ENCODE measurements at regions not wholly inside any gene's neighbourhood (a gene's known extent, or its start where the extent isn't known, plus 50 kb on each side); places are given as distances from the start of the nearest gene placed in this dataset.

DNA sequence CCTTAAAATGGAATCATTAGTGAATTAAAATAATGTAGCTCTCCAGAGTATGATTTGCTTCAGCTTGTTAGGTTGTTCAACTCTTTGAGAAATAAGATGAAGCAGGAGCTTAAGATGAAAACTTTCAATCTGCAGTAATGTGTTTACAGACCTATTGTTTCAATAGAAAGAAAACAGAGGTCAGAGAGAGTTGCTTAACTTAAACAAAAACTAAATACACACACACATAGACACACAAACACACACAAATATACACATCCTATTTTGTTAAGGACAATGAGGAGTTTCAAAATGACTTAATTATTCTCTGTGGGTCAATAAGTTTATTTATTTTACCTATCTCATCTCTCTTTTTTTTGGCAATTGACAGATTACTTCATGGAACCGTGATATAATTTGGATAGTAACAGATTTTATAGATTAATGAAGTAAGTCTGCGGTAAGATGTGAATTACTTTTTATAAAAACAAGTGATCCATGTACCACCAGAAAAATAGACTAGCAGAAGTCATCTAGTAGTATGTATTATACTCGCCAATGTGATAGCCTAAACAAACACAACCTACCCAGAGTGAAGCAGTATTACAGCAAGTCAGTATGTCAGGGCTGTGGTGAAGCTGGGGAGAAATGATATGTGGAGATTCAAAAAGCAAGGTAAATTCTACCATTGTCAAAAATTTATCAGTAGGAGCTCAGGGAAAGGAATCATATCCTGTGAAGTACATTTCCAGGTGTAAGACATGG, 76.7 kb upstream of the DCBLD2 start:
- Histone ChIP-seq H3K27ac (ENCODE audit: low read depth in 2 of 2, low read length in 2 of 2) (no peak overlapping the region), H3K4me3 (ENCODE audit: low read length in 3 of 3) (no peak overlapping the region), H3K4me1 (ENCODE audit: control insufficient read depth in 2 of 3, insufficient read depth in 2 of 3, low read depth in 1 of 3, low read length in 3 of 3) (no peaks in the 10 kb centered on the region), H3K27me3 (ENCODE audit: control insufficient read depth, insufficient read depth, low read length) (no peaks in the 10 kb centered on the region), H3K9me3 (ENCODE audit: control insufficient read depth in 2 of 3, insufficient read depth in 1 of 3, low read length in 3 of 3) (no peaks in the 10 kb centered on the region), H3K9ac (ENCODE audit: low read length in 3 of 3) (no peak overlapping the region), H3K36me3 (ENCODE audit: control insufficient read depth in 2 of 3, insufficient read depth in 3 of 3, low read length in 3 of 3) (no peaks in the 10 kb centered on the region)
- FAIRE-seq (no peak), DNase-seq (no peak)
- TF ChIP-seq, protein P1, sequence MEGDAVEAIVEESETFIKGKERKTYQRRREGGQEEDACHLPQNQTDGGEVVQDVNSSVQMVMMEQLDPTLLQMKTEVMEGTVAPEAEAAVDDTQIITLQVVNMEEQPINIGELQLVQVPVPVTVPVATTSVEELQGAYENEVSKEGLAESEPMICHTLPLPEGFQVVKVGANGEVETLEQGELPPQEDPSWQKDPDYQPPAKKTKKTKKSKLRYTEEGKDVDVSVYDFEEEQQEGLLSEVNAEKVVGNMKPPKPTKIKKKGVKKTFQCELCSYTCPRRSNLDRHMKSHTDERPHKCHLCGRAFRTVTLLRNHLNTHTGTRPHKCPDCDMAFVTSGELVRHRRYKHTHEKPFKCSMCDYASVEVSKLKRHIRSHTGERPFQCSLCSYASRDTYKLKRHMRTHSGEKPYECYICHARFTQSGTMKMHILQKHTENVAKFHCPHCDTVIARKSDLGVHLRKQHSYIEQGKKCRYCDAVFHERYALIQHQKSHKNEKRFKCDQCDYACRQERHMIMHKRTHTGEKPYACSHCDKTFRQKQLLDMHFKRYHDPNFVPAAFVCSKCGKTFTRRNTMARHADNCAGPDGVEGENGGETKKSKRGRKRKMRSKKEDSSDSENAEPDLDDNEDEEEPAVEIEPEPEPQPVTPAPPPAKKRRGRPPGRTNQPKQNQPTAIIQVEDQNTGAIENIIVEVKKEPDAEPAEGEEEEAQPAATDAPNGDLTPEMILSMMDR (IDR thresholded peaks at IDR 0.05; ENCODE audit: borderline replicate concordance, extremely low read depth, insufficient read depth) = no peak
- intact Hi-C loops (cut with DNase I) = no loop called here

DNA sequence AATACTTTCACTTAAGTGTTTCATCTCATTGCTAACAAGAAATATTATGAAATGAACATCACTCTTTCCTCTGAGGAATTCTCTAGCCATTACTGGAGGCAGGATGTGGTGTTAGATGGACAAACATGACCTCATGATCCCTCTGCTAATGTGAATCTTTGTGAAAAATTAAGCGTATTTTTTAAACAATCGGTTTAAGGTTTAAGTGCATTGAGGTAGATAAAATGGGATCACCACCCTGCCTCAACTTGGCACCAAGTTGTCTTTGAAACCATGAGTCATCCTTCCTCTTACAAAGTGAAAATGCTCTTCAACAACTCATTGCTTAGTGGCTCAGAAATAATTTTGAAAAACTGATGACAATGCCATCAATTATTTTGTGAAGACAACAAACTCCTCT, 76.0 kb upstream of the DCBLD2 start:
- TF ChIP-seq, protein P1 (IDR thresholded peaks at IDR 0.05; ENCODE audit: borderline replicate concordance, extremely low read depth, insufficient read depth) = no peak
- H3K27ac ChIP-seq (ENCODE audit: low read depth in 2 of 2, low read length in 2 of 2) = no peak overlapping the region
- no peaks in the 10 kb centered on the region for H3K27me3 ChIP-seq (ENCODE audit: control insufficient read depth, insufficient read depth, low read length)
- intact Hi-C loops (cut with DNase I) = no loop called here
- no peak overlapping the region for H3K4me3 ChIP-seq (ENCODE audit: low read length in 3 of 3)
- DNase-seq (no peak), FAIRE-seq (no peak)
- no peaks in the 10 kb centered on the region for H3K36me3 ChIP-seq (ENCODE audit: control insufficient read depth in 2 of 3, insufficient read depth in 3 of 3, low read length in 3 of 3)
- no peaks in the 10 kb centered on the region for H3K4me1 ChIP-seq (ENCODE audit: control insufficient read depth in 2 of 3, insufficient read depth in 2 of 3, low read depth in 1 of 3, low read length in 3 of 3)
- H3K9me3 ChIP-seq (ENCODE audit: control insufficient read depth in 2 of 3, insufficient read depth in 1 of 3, low read length in 3 of 3) = no peaks in the 10 kb centered on the region
- H3K9ac ChIP-seq (ENCODE audit: low read length in 3 of 3) = no peak overlapping the region

DNA sequence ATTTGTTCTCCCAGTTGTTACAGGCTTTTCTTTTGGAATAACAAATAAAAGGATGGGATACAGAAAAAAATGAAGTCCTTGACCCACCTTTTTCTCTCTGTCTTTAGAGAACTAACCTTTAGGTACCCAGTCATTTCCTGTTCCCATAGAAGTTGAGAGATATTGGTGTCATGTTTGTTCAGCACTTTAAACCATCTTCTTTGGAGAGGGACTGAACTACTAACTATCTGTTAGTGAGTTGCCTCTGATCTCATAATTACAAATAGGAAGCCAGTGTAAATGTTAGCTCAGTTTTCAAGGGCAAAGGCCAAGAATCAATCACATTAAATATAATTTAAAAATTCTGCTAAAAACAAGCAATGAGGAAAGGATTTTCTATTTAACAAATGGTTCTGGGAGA, 72.9 kb upstream of the DCBLD2 start:
- H3K27ac ChIP-seq (ENCODE audit: low read depth in 2 of 2, low read length in 2 of 2) = no peak overlapping the region
- H3K4me1 ChIP-seq (ENCODE audit: control insufficient read depth in 2 of 3, insufficient read depth in 2 of 3, low read depth in 1 of 3, low read length in 3 of 3) = no peaks in the 10 kb centered on the region
- H3K4me3 ChIP-seq (ENCODE audit: low read length in 3 of 3) = no peak overlapping the region
- H3K9me3 ChIP-seq (ENCODE audit: control insufficient read depth in 2 of 3, insufficient read depth in 1 of 3, low read length in 3 of 3) = no peaks in the 10 kb centered on the region
- H3K27me3 ChIP-seq (ENCODE audit: control insufficient read depth, insufficient read depth, low read length) = no peaks in the 10 kb centered on the region
- FAIRE-seq = no peak
- TF ChIP-seq, protein P1 (IDR thresholded peaks at IDR 0.05; ENCODE audit: borderline replicate concordance, extremely low read depth, insufficient read depth) = no peak
- intact Hi-C loops (cut with DNase I) = no loop called here
- no peak for DNase-seq
- no peaks in the 10 kb centered on the region for H3K36me3 ChIP-seq (ENCODE audit: control insufficient read depth in 2 of 3, insufficient read depth in 3 of 3, low read length in 3 of 3)
- H3K9ac ChIP-seq (ENCODE audit: low read length in 3 of 3) = no peak overlapping the region

DNA sequence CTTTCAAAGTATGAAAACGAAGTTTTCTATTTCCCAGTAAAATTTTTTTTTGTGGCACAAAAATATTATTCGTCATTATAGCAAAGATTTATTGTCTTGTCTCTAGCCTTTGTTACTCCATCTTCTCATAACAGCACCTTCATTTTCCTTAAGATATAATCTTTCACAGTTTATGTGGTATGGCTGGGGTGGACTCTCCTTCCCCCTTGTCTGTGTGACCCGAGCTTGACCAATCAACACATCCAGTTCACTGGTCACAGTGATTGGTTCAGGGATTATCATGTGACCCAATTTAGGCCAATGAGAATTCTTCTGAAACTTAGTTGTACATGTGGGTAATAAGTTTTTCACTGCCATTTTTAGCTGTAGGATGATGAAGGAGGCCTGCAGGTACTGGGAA, 71.2 kb upstream of the DCBLD2 start:
- Histone ChIP-seq H3K36me3 (ENCODE audit: control insufficient read depth in 2 of 3, insufficient read depth in 3 of 3, low read length in 3 of 3) (no peaks in the 10 kb centered on the region), H3K27ac (ENCODE audit: low read depth in 2 of 2, low read length in 2 of 2) (no peak overlapping the region), H3K4me1 (ENCODE audit: control insufficient read depth in 2 of 3, insufficient read depth in 2 of 3, low read depth in 1 of 3, low read length in 3 of 3) (no peaks in the 10 kb centered on the region), H3K9me3 (ENCODE audit: control insufficient read depth in 2 of 3, insufficient read depth in 1 of 3, low read length in 3 of 3) (no peaks in the 10 kb centered on the region), H3K27me3 (ENCODE audit: control insufficient read depth, insufficient read depth, low read length) (no peaks in the 10 kb centered on the region), H3K4me3 (ENCODE audit: low read length in 3 of 3) (no peak overlapping the region), H3K9ac (ENCODE audit: low read length in 3 of 3) (no peak overlapping the region)
- TF ChIP-seq, protein P1 (IDR thresholded peaks at IDR 0.05; ENCODE audit: borderline replicate concordance, extremely low read depth, insufficient read depth) = no peak
- DNase-seq = no peak
- no peak for FAIRE-seq
- intact Hi-C loops (cut with DNase I) = no loop called here

Data from kidney (tissue), 13 donors.